ENCODE measurements at regions not wholly inside any gene's neighbourhood (a gene's known extent, or its start where the extent isn't known, plus 50 kb on each side); places are given as distances from the start of the nearest gene placed in this dataset.

GRCh38 chr7:134372858-134373257 lies 56.1 kb upstream of the SLC35B4 start (continued):
- TF ChIP-seq MEIS1 (CRISPR knock-in tag; IDR thresholded peaks at IDR 0.05; ENCODE audit: borderline replicate concordance) (no peak), ZNF432 (CRISPR knock-in tag; IDR thresholded peaks at IDR 0.05; ENCODE audit: borderline replicate concordance) (no peak), SUZ12 (IDR thresholded peaks at IDR 0.05; ENCODE audit: low read depth, low read length) (no peak), KAT7 (CRISPR knock-in tag; IDR thresholded peaks at IDR 0.05; ENCODE audit: borderline replicate concordance) (no peak), ZNF496 (CRISPR knock-in tag; IDR thresholded peaks at IDR 0.05; ENCODE audit: insufficient replicate concordance) (no peak)
- TF ChIP-seq, protein P1, sequence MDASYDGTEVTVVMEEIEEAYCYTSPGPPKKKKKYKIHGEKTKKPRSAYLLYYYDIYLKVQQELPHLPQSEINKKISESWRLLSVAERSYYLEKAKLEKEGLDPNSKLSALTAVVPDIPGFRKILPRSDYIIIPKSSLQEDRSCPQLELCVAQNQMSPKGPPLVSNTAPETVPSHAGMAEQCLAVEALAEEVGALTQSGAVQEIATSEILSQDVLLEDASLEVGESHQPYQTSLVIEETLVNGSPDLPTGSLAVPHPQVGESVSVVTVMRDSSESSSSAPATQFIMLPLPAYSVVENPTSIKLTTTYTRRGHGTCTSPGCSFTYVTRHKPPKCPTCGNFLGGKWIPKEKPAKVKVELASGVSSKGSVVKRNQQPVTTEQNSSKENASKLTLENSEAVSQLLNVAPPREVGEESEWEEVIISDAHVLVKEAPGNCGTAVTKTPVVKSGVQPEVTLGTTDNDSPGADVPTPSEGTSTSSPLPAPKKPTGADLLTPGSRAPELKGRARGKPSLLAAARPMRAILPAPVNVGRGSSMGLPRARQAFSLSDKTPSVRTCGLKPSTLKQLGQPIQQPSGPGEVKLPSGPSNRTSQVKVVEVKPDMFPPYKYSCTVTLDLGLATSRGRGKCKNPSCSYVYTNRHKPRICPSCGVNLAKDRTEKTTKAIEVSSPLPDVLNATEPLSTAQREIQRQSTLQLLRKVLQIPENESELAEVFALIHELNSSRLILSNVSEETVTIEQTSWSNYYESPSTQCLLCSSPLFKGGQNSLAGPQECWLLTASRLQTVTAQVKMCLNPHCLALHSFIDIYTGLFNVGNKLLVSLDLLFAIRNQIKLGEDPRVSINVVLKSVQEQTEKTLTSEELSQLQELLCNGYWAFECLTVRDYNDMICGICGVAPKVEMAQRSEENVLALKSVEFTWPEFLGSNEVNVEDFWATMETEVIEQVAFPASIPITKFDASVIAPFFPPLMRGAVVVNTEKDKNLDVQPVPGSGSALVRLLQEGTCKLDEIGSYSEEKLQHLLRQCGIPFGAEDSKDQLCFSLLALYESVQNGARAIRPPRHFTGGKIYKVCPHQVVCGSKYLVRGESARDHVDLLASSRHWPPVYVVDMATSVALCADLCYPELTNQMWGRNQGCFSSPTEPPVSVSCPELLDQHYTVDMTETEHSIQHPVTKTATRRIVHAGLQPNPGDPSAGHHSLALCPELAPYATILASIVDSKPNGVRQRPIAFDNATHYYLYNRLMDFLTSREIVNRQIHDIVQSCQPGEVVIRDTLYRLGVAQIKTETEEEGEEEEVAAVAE (CRISPR knock-in tag; IDR thresholded peaks at IDR 0.05; ENCODE audit: borderline replicate concordance): no peak
- TF ChIP-seq, protein P2, sequence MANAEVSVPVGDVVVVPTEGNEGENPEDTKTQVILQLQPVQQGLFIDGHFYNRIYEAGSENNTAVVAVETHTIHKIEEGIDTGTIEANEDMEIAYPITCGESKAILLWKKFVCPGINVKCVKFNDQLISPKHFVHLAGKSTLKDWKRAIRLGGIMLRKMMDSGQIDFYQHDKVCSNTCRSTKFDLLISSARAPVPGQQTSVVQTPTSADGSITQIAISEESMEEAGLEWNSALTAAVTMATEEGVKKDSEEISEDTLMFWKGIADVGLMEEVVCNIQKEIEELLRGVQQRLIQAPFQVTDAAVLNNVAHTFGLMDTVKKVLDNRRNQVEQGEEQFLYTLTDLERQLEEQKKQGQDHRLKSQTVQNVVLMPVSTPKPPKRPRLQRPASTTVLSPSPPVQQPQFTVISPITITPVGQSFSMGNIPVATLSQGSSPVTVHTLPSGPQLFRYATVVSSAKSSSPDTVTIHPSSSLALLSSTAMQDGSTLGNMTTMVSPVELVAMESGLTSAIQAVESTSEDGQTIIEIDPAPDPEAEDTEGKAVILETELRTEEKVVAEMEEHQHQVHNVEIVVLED (CRISPR knock-in tag; IDR thresholded peaks at IDR 0.05; ENCODE audit: borderline replicate concordance): no peak

- in situ Hi-C loops (cut with HindIII; ENCODE audit: extremely low pct_ligation_motif_present, low pct_unique_long_range_greater_than_20kb) (no loop called here), intact Hi-C loops (cut with micrococcal nuclease; ENCODE audit: unreplicated experiment) (no loop called here)
- H3K4me1 ChIP-seq (ENCODE audit: insufficient read depth, low read length): peaks cover 51% of the 10 kb centered on the region
- H3K36me3 ChIP-seq (replicated peaks in 1 of 2; ENCODE audit: control insufficient read depth in 1 of 2, insufficient read depth in 2 of 2, low read length in 2 of 2): no peaks in the 10 kb centered on the region
- POLR2A ChIA-PET: no interaction called here
- H2AFZ ChIP-seq (ENCODE audit: low read length): no peak overlapping the region
- H3K27me3 ChIP-seq (ENCODE audit: control insufficient read depth in 1 of 2, insufficient read depth in 2 of 2, low read length in 2 of 2): no peaks in the 10 kb centered on the region
- no peak overlapping the region for H3K4me3 ChIP-seq (replicated peaks in 1 of 3; ENCODE audit: insufficient read depth in 1 of 3, low read depth in 2 of 3, low read length in 3 of 3)
- no peaks in the 10 kb centered on the region for H3K9me3 ChIP-seq (ENCODE audit: low read length)
- H3K9ac ChIP-seq (ENCODE audit: insufficient read depth, low read depth, low read length): no peak overlapping the region
- no peaks in the 10 kb centered on the region for H3K79me2 ChIP-seq (ENCODE audit: insufficient read depth, low read length)
- no peak for ATAC-seq
- CTCF ChIA-PET (ENCODE audit: low intra/inter-chr PET ratio, low total read pairs): no interaction called here
- DNase-seq (ENCODE audit: low spot score): no peak
- no peaks in the 10 kb centered on the region for H4K20me1 ChIP-seq (ENCODE audit: insufficient read depth, low read length)
- 57% methylated on average over 5 of the region's 5 CpGs for WGBS (ENCODE audit: low lambda C conversion rate)
- no peak overlapping the region for H3K4me2 ChIP-seq (ENCODE audit: low read depth, low read length)
- H3K27ac ChIP-seq (ENCODE audit: extremely low read length, insufficient read depth, low read length): no peak overlapping the region
- BruUV-seq (replicated peaks): no TSS peak
- no peak for FAIRE-seq
- TF ChIP-seq DRAP1 (CRISPR knock-in tag; IDR thresholded peaks at IDR 0.05) (no peak), FOXJ3 (CRISPR knock-in tag; IDR thresholded peaks at IDR 0.05; ENCODE audit: borderline replicate concordance) (no peak), ZBTB37 (CRISPR knock-in tag; IDR thresholded peaks at IDR 0.05) (no peak), ZNF121 (CRISPR knock-in tag; IDR thresholded peaks at IDR 0.05) (no peak), ZNF501 (CRISPR knock-in tag; IDR thresholded peaks at IDR 0.05) (no peak)
- TF ChIP-seq, protein P3, sequence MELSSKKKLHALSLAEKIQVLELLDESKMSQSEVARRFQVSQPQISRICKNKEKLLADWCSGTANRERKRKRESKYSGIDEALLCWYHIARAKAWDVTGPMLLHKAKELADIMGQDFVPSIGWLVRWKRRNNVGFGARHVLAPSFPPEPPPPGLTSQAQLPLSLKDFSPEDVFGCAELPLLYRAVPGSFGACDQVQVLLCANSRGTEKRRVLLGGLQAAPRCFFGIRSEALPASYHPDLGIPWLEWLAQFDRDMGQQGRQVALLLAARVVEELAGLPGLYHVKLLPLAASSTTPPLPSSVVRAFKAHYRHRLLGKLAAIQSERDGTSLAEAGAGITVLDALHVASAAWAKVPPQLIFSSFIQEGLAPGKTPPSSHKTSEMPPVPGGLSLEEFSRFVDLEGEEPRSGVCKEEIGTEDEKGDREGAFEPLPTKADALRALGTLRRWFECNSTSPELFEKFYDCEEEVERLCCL (CRISPR knock-in tag; IDR thresholded peaks at IDR 0.05; ENCODE audit: borderline replicate concordance): no peak
Observed at GRCh38 chr7:134371971-134372370, 55.2 kb upstream of the SLC35B4 start.
